CD4-positive, alpha-beta T cell treated with Interleukin-15 for 1 hour (primary cell): ENCODE measurements at regions not wholly inside any gene's neighbourhood (a gene's known extent, or its start where the extent isn't known, plus 50 kb on each side); places are given as distances from the start of the nearest gene placed in this dataset.

ENCODE experiments used
- DNase-seq: peaks from one replicate; pipeline ENCODE4 v3.0.0-alpha.2; 2020

GRCh38 chr6:45791211-45792168 lies 224.2 kb downstream of the CLIC5 start:
- DNase-seq = no peak

- no peak for DNase-seq
These were observed 226.4 kb downstream of the CLIC5 start for GRCh38 chr6:45789238-45789637.

- DNase-seq = no peak
These were observed 228.3 kb downstream of the CLIC5 start for GRCh38 chr6:45787384-45787783.

GRCh38 chr6:45786355-45786781 lies 229.3 kb downstream of the CLIC5 start:
- no peak for DNase-seq

- DNase-seq = no peak
These were observed 231.4 kb downstream of the CLIC5 start for GRCh38 chr6:45784250-45784649.

- no peak for DNase-seq
These were observed 231.9 kb downstream of the CLIC5 start for GRCh38 chr6:45783716-45784115.

- DNase-seq = no peak
These were observed 233.8 kb downstream of the CLIC5 start for GRCh38 chr6:45781890-45782289.

- no peak for DNase-seq
These were observed 235.1 kb downstream of the CLIC5 start for GRCh38 chr6:45780523-45780922.

- no peak for DNase-seq
These were observed 240.5 kb downstream of the CLIC5 start for GRCh38 chr6:45775026-45775697.

- DNase-seq = no peak
These were observed 241.8 kb downstream of the CLIC5 start for GRCh38 chr6:45773906-45774305.

GRCh38 chr6:45772886-45773495 lies 242.7 kb downstream of the CLIC5 start:
- DNase-seq = no peak

GRCh38 chr6:45772051-45772450 lies 243.6 kb downstream of the CLIC5 start:
- no peak for DNase-seq

- no peak for DNase-seq
These were observed 252.4 kb downstream of the CLIC5 start for GRCh38 chr6:45763281-45763680.

GRCh38 chr6:45759472-45759810 lies 256.2 kb downstream of the CLIC5 start:
- DNase-seq = no peak

GRCh38 chr6:45758787-45759471 lies 256.7 kb downstream of the CLIC5 start:
- no peak for DNase-seq

GRCh38 chr6:45757443-45758130 lies 258.1 kb downstream of the CLIC5 start:
- DNase-seq = no peak

GRCh38 chr6:45756606-45757005 lies 259.1 kb downstream of the CLIC5 start:
- no peak for DNase-seq

GRCh38 chr6:45754432-45754831 lies 261.2 kb downstream of the CLIC5 start:
- no peak for DNase-seq

- DNase-seq = no peak
These were observed 269.6 kb downstream of the CLIC5 start for GRCh38 chr6:45746046-45746445.

GRCh38 chr6:45743028-45743615 lies 272.5 kb downstream of the CLIC5 start:
- DNase-seq = no peak

GRCh38 chr6:45742591-45742990 lies 273.1 kb downstream of the CLIC5 start:
- no peak for DNase-seq
